Gastroesophageal sphincter (tissue), 4 donors: ENCODE measurements at regions not wholly inside any gene's neighbourhood (a gene's known extent, or its start where the extent isn't known, plus 50 kb on each side); places are given as distances from the start of the nearest gene placed in this dataset.

Source experiments
- ATAC-seq: fragments of 150-250 bp; one replicate; pipeline ENCODE4 v1.9.1; 2016; ENCODE audit warnings: mild to moderate bottlenecking, moderate library complexity
- H3K27ac ChIP-seq, 4 donors: fragments of 200-600 bp; sonication (generic) in 3 of 4; 1 replicate in 3 of 4; 2 replicates in 1 of 4; pipeline ENCODE4 v1.5.1; 2016 to 2019
- H3K27me3 ChIP-seq: fragments of 200-600 bp; sonication (generic); one replicate; pipeline ENCODE4 v1.5.1; 2019
- H3K36me3 ChIP-seq, 2 donors: fragments of 200-600 bp; sonication (generic); one replicate each; pipeline ENCODE4 v1.5.1; 2019; ENCODE audit warnings: control low read depth in 1 of 2
- H3K4me1 ChIP-seq, 3 donors: fragments of 200-600 bp; sonication (generic); 1 replicate in 2 of 3; 2 replicates in 1 of 3; pipeline ENCODE4 v1.5.1; 2016 to 2019; ENCODE audit warnings: control low read depth in 2 of 3
- H3K4me3 ChIP-seq, 2 donors: fragments of 200-600 bp; sonication (generic); one replicate each; pipeline ENCODE4 v1.5.1; 2019; ENCODE audit warnings: mild to moderate bottlenecking in 1 of 2, moderate library complexity in 1 of 2
- H3K9me3 ChIP-seq, 3 donors: fragments of 200-600 bp; sonication (generic); one replicate each; pipeline ENCODE4 v1.5.1; 2017 to 2019; ENCODE audit warnings: control low read depth in 2 of 3
- CTCF ChIP-seq, 4 experiments: fragments of 200-600 bp in 2 of 4; fragments of 450-650 bp in 2 of 4; sonication (generic) in 1 of 4; IDR thresholded peaks; one replicate each; pipeline ENCODE4 v1.5.1; 2017 to 2019; ENCODE audit warnings: antibody characterized with exemption in 4 of 4, mild to moderate bottlenecking in 2 of 4, moderate library complexity in 2 of 4
- EP300 ChIP-seq: sonication (generic); formaldehyde crosslinking; IDR thresholded peaks from one replicate; pipeline ENCODE4 v1.6.1; 2017; ENCODE audit warnings: antibody characterized with exemption, mild to moderate bottlenecking
- POLR2A ChIP-seq, 2 donors: fragments of 450-650 bp; IDR thresholded peaks; one replicate each; pipeline ENCODE4 v1.6.1; 2017; ENCODE audit warnings: antibody characterized with exemption in 2 of 2, mild to moderate bottlenecking in 2 of 2, moderate library complexity in 1 of 2
- POLR2AphosphoS5 ChIP-seq: sonication (generic); formaldehyde crosslinking; IDR thresholded peaks from one replicate; pipeline ENCODE4 v1.6.1; 2017; ENCODE audit warnings: antibody characterized with exemption
- WGBS, 2 donors: methylation state at CpG; one replicate each; pipeline ENCODE4 v1.1.5; 2018; ENCODE audit warnings: low coverage in 1 of 2; 5-methylcytosine and 5-hydroxymethylcytosine counted together

GRCh38 chr2:193583638-193584400 lies 1389.1 kb upstream of the TMEFF2 start:
- no peak for ATAC-seq
- Histone ChIP-seq H3K27me3 (no peaks in the 10 kb centered on the region), H3K27ac (no peak overlapping the region), H3K4me3 (no peak overlapping the region), H3K36me3 (no peaks in the 10 kb centered on the region), H3K4me1 (no peaks in the 10 kb centered on the region), H3K9me3 (peaks cover 0 to 18% (median 0%) of the 10 kb centered on the region in 3 donors)
- WGBS, 2 donors = 57 to 100% methylated on average over 1 to 9 of the region's 9 CpGs
- no peak for TF ChIP-seq POLR2AphosphoS5

GRCh38 chr2:193581807-193582206 lies 1387.1 kb upstream of the TMEFF2 start:
- Histone ChIP-seq H3K36me3 (no peaks in the 10 kb centered on the region), H3K4me3 (no peak overlapping the region), H3K27ac (no peak overlapping the region), H3K9me3 (peaks cover 0 to 18% (median 0%) of the 10 kb centered on the region in 3 donors), H3K4me1 (no peaks in the 10 kb centered on the region), H3K27me3 (no peaks in the 10 kb centered on the region)
- no peak for ATAC-seq
- TF ChIP-seq EP300 = no peak
- TF ChIP-seq CTCF (IDR thresholded peaks at IDR 0.05) = no peak
- no peak for TF ChIP-seq POLR2A (IDR thresholded peaks at IDR 0.05)
- TF ChIP-seq POLR2AphosphoS5 = no peak
- WGBS, 2 donors = 73 to 84% methylated on average over 1 of the region's 1 CpG

- no peak for ATAC-seq
- Histone ChIP-seq H3K4me3 (no peak overlapping the region), H3K27ac (no peak overlapping the region), H3K4me1 (no peaks in the 10 kb centered on the region), H3K9me3 (peaks cover 0 to 11% (median 0%) of the 10 kb centered on the region in 3 donors), H3K27me3 (no peaks in the 10 kb centered on the region), H3K36me3 (no peaks in the 10 kb centered on the region)
- TF ChIP-seq POLR2AphosphoS5 (no peak), POLR2A (IDR thresholded peaks at IDR 0.05) (no peak), EP300 (no peak)
- WGBS, 2 donors = 90 to 91% methylated on average over 13 to 21 of the region's 21 CpGs
These were observed 1385.6 kb upstream of the TMEFF2 start for GRCh38 chr2:193580176-193580950.

GRCh38 chr2:193566886-193567285 lies 1372.2 kb upstream of the TMEFF2 start:
- H3K4me3 ChIP-seq = no peak overlapping the region
- ATAC-seq = no peak
- no peaks in the 10 kb centered on the region for H3K9me3 ChIP-seq
- no peaks in the 10 kb centered on the region for H3K4me1 ChIP-seq
- H3K36me3 ChIP-seq = no peaks in the 10 kb centered on the region
- TF ChIP-seq EP300 (no peak), POLR2AphosphoS5 (no peak), CTCF (IDR thresholded peaks at IDR 0.05) (no peak), POLR2A (IDR thresholded peaks at IDR 0.05) (no peak)
- no peaks in the 10 kb centered on the region for H3K27me3 ChIP-seq
- no peak overlapping the region for H3K27ac ChIP-seq
- WGBS, 2 donors = 54 to 67% methylated on average over 2 of the region's 2 CpGs

GRCh38 chr2:193566276-193566675 lies 1371.5 kb upstream of the TMEFF2 start:
- ATAC-seq = no peak
- no peaks in the 10 kb centered on the region for H3K9me3 ChIP-seq
- H3K27ac ChIP-seq = no peak overlapping the region
- H3K27me3 ChIP-seq = no peaks in the 10 kb centered on the region
- TF ChIP-seq EP300 (no peak), POLR2A (IDR thresholded peaks at IDR 0.05) (no peak), CTCF (IDR thresholded peaks at IDR 0.05) (no peak), POLR2AphosphoS5 (no peak)
- no peaks in the 10 kb centered on the region for H3K36me3 ChIP-seq
- H3K4me1 ChIP-seq = no peaks in the 10 kb centered on the region
- 49 to 53% methylated on average over 2 of the region's 2 CpGs for WGBS, 2 donors
- no peak overlapping the region for H3K4me3 ChIP-seq

GRCh38 chr2:193562031-193562430 lies 1367.3 kb upstream of the TMEFF2 start:
- H3K27ac ChIP-seq = no peak overlapping the region
- TF ChIP-seq EP300 = no peak
- no peak for TF ChIP-seq CTCF (IDR thresholded peaks at IDR 0.05)
- no peak for TF ChIP-seq POLR2A (IDR thresholded peaks at IDR 0.05)
- no peak for TF ChIP-seq POLR2AphosphoS5

More at GRCh38 chr2:193562031-193562430, 1367.3 kb upstream of the TMEFF2 start:
- Histone ChIP-seq H3K4me3 (no peak overlapping the region), H3K36me3 (no peaks in the 10 kb centered on the region), H3K27me3 (no peaks in the 10 kb centered on the region), H3K4me1 (no peaks in the 10 kb centered on the region), H3K9me3 (no peaks in the 10 kb centered on the region)
- no peak for ATAC-seq
